Gastroesophageal sphincter (tissue), 3 donors: ENCODE measurements at regions not wholly inside any gene's neighbourhood (a gene's known extent, or its start where the extent isn't known, plus 50 kb on each side); places are given as distances from the start of the nearest gene placed in this dataset.

ENCODE experiments used
- CTCF ChIP-seq, 4 experiments: fragments of 200-600 bp in 2 of 4; fragments of 450-650 bp in 2 of 4; sonication (generic) in 1 of 4; IDR thresholded peaks; one replicate each; pipeline ENCODE4 v1.5.1; 2017 to 2019; ENCODE audit warnings: antibody characterized with exemption in 4 of 4, mild to moderate bottlenecking in 2 of 4, moderate library complexity in 2 of 4
- POLR2A ChIP-seq, 2 donors: fragments of 450-650 bp; IDR thresholded peaks; one replicate each; pipeline ENCODE4 v1.6.1; 2017; ENCODE audit warnings: antibody characterized with exemption in 2 of 2, mild to moderate bottlenecking in 2 of 2, moderate library complexity in 1 of 2

DNA sequence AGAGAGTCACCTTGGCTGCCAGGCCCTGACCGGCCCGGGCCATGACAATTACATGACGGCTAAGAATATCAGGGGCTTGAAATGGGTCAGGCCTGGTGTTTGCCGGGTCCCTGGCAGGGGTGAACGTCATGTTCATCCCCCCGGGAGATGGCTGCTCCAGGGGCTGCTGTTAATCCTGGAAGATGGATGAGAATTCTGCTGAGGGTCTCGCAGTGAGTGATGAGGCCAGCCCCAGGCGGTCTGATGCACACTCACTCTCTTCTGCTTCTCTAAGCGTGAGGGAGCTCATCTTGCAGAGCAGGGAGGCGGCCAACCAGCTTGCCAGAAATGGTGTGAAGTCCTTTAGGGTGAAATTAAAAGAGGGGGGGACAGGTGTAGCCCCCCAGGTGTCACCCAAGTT lies 101.3 kb upstream of the ANO1 start:
- TF ChIP-seq POLR2A (IDR thresholded peaks at IDR 0.05): no peak
- TF ChIP-seq CTCF (IDR thresholded peaks at IDR 0.05): no peak
